Keratinocyte (primary cell): ENCODE measurements at regions not wholly inside any gene's neighbourhood (a gene's known extent, or its start where the extent isn't known, plus 50 kb on each side); places are given as distances from the start of the nearest gene placed in this dataset.

Source experiments
- DNase-seq: peaks from one replicate; pipeline ENCODE4 v3.0.0-alpha.2; 2011; ENCODE audit warnings: low read depth, missing footprints, low spot score
- FAIRE-seq: peaks from 2 replicates; lab custom pipeline; 2011; peaks lifted over from hg19 to GRCh38; lab: Jason Lieb, UNC
- H2AFZ ChIP-seq: 2 replicates; pipeline ENCODE4 v1.6.0; 2012; ENCODE audit warnings: low read length, control low read depth, inconsistent platforms; ENCODE audit not compliant: control insufficient read depth
- H3K27ac ChIP-seq: 2 replicates; pipeline ENCODE4 v1.5.1; 2011; ENCODE audit warnings: low read length; ENCODE audit not compliant: control insufficient read depth, insufficient read depth
- H3K27me3 ChIP-seq: 3 replicates; pipeline ENCODE4 v1.6.0; 2011; ENCODE audit warnings: low read length; ENCODE audit not compliant: control insufficient read depth, insufficient read depth; ENCODE audit errors: extremely low read depth
- H3K36me3 ChIP-seq, 2 experiments: 2 replicates in 1 of 2; 3 replicates in 1 of 2; pipeline ENCODE4 v1.5.1; 2011; ENCODE audit warnings: low read length in 2 of 2, mild to moderate bottlenecking in 1 of 2; ENCODE audit not compliant: control insufficient read depth in 2 of 2, insufficient read depth in 2 of 2; ENCODE audit errors: extremely low read depth in 1 of 2
- H3K4me1 ChIP-seq: 3 replicates; pipeline ENCODE4 v1.5.1; 2011; ENCODE audit warnings: low read length; ENCODE audit not compliant: control insufficient read depth, insufficient read depth; ENCODE audit errors: extremely low read depth
- H3K4me2 ChIP-seq: 3 replicates; pipeline ENCODE4 v1.6.0; 2011; ENCODE audit warnings: low read depth, low read length; ENCODE audit not compliant: control insufficient read depth, insufficient read depth; ENCODE audit errors: extremely low read depth
- H3K4me3 ChIP-seq, 3 experiments: fragments of 200-600 bp in 1 of 3; sonication (generic) in 1 of 3; 2 replicates in 2 of 3; 3 replicates in 1 of 3; pipeline ENCODE4 v1.5.1; 2011 to 2016; ENCODE audit warnings: low read length in 3 of 3, mild to moderate bottlenecking in 3 of 3, control low read depth in 2 of 3, inconsistent platforms in 1 of 3, low read depth in 1 of 3, mixed read lengths in 1 of 3, mixed run types in 1 of 3, moderate library complexity in 1 of 3; ENCODE audit not compliant: control insufficient read depth in 2 of 3, insufficient read depth in 2 of 3; ENCODE audit errors: extremely low read depth in 1 of 3
- H3K79me2 ChIP-seq: 2 replicates; pipeline ENCODE4 v1.6.0; 2012; ENCODE audit warnings: low read length; ENCODE audit not compliant: control insufficient read depth, insufficient read depth
- H3K9ac ChIP-seq: 3 replicates; pipeline ENCODE4 v1.6.0; 2011; ENCODE audit warnings: low read length; ENCODE audit not compliant: control insufficient read depth, insufficient read depth; ENCODE audit errors: extremely low read depth
- H3K9me1 ChIP-seq: 3 replicates; pipeline ENCODE4 v1.6.0; 2011; ENCODE audit warnings: low read length; ENCODE audit not compliant: control insufficient read depth, insufficient read depth; ENCODE audit errors: extremely low read depth
- H3K9me3 ChIP-seq: 2 replicates; pipeline ENCODE4 v1.5.1; 2012; ENCODE audit warnings: low read depth, low read length; ENCODE audit not compliant: control insufficient read depth
- H4K20me1 ChIP-seq: 3 replicates; pipeline ENCODE4 v1.6.0; 2011; ENCODE audit warnings: low read length; ENCODE audit not compliant: control insufficient read depth, insufficient read depth; ENCODE audit errors: extremely low read depth
- CTCF ChIP-seq, 3 experiments: IDR thresholded peaks in 1 of 3; conservative IDR thresholded peaks in 1 of 3; optimal IDR thresholded peaks in 1 of 3; 2 replicates in 2 of 3; 3 replicates in 1 of 3; pipeline versions ENCODE3 to v1.5.1; 2011; ENCODE audit warnings: low read length in 3 of 3, mild to moderate bottlenecking in 3 of 3, moderate library complexity in 2 of 3, control low read depth in 1 of 3, inconsistent platforms in 1 of 3; ENCODE audit not compliant: insufficient read depth in 2 of 3; ENCODE audit errors: extremely low read depth in 1 of 3
- EZH2 ChIP-seq: IDR thresholded peaks from one replicate; pipeline ENCODE4 v1.6.1; 2012; ENCODE audit warnings: inconsistent platforms, mild to moderate bottlenecking, low read length, moderate library complexity
- dilution Hi-C: fragments of 300-500 bp; cut with MboI; formaldehyde crosslinking; loops from one replicate; pipeline ENCODE4 v1.7.0; 2020; ENCODE audit warnings: low sequenced_read_pairs; ENCODE audit not compliant: extremely low pct_ligation_motif_present

DNA sequence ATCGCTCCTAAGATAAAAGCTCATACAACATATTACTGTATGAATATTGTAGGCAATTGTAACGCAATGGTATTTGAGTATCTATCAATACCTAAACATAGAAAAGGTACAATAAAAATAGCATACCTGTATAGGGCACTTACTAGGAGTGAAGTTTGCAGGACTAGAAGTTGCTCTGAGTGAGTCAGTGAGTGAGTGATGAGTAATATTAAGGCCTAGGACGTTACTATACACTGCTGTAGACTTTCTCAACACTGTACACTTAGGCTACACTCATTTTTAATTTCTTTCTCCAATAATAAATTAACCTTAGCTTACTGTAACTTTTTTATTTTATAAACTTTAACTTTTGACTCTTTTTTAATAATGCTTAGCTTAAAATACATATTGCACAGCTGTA is 546.9 kb downstream of the HACE1 start:
- Histone ChIP-seq H3K4me1 (no peaks in the 10 kb centered on the region), H3K27ac (no peak overlapping the region), H3K4me2 (no peak overlapping the region), H3K9me3 (no peaks in the 10 kb centered on the region), H3K36me3 (no peaks in the 10 kb centered on the region), H3K9ac (no peak overlapping the region), H2AFZ (no peak overlapping the region), H3K4me3 (no peak overlapping the region), H3K9me1 (no peaks in the 10 kb centered on the region), H3K79me2 (no peaks in the 10 kb centered on the region), H3K27me3 (no peaks in the 10 kb centered on the region), H4K20me1 (no peaks in the 10 kb centered on the region)
- FAIRE-seq (no peak), DNase-seq (no peak)
- TF ChIP-seq EZH2: no peak
- no peak for TF ChIP-seq CTCF (optimal IDR thresholded peaks at IDR 0.05 in 1 of 3, IDR thresholded peaks at IDR 0.05 in 1 of 3, conservative IDR thresholded peaks at IDR 0.05 in 1 of 3; ENCODE audit: extremely low read depth in 1 of 3, insufficient read depth in 2 of 3, low read length in 3 of 3)
- dilution Hi-C loops: no loop called here

DNA sequence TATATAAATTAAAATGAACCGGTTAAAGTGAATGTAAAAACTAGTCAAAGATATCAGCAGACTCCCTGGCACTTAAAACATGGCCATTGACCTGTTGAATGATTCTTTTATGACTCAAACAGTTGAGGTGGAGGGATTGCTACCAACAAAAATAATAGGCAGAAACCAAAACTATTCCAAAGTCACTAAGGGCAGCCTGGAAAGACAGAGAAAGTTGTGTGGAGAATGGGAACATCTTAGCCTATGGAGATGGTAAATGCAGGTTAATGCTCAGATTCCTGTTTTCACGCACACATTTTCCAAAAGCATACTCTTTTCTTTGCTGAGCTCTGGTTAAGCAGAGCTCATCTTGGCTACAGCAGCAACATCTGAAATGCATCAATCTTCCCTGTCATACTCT is 553.5 kb downstream of the HACE1 start:
- no peak for TF ChIP-seq EZH2
- no peak for TF ChIP-seq CTCF (optimal IDR thresholded peaks at IDR 0.05 in 1 of 3, IDR thresholded peaks at IDR 0.05 in 1 of 3, conservative IDR thresholded peaks at IDR 0.05 in 1 of 3; ENCODE audit: extremely low read depth in 1 of 3, insufficient read depth in 2 of 3, low read length in 3 of 3)
- Histone ChIP-seq H3K9me1 (no peaks in the 10 kb centered on the region), H3K4me3 (no peak overlapping the region), H3K4me1 (no peaks in the 10 kb centered on the region), H3K9me3 (no peaks in the 10 kb centered on the region), H3K9ac (no peak overlapping the region), H4K20me1 (no peaks in the 10 kb centered on the region), H3K27me3 (no peaks in the 10 kb centered on the region), H2AFZ (no peak overlapping the region), H3K79me2 (no peaks in the 10 kb centered on the region), H3K4me2 (no peak overlapping the region), H3K36me3 (no peaks in the 10 kb centered on the region), H3K27ac (no peak overlapping the region)
- no peak for FAIRE-seq
- dilution Hi-C loops: no loop called here
- no peak for DNase-seq
